ENCODE measurements at regions not wholly inside any gene's neighbourhood (a gene's known extent, or its start where the extent isn't known, plus 50 kb on each side); places are given as distances from the start of the nearest gene placed in this dataset.
"Not testable (repeated sequence)": the region's sequence is repeated elsewhere in the genome, so short reads cannot be mapped to it uniquely, and the experiment has no call there.

GRCh38 chr21:28579986-28580550 is 412.6 kb downstream of the LTN1 start:
- TF ChIP-seq CTCF (IDR thresholded peaks at IDR 0.05), result no peak
- no peaks in the 10 kb centered on the region for H3K36me3 ChIP-seq (ENCODE audit: low read depth)

GRCh38 chr21:28568692-28569091 is 424.0 kb downstream of the LTN1 start:
- no peak for DNase-seq
- Histone ChIP-seq H3K36me3 (ENCODE audit: low read depth) (no peaks in the 10 kb centered on the region), H3K4me1 (ENCODE audit: low read depth) (no peaks in the 10 kb centered on the region), H3K9me3 (peaks cover 11% of the 10 kb centered on the region), H3K4me3 (no peak overlapping the region)
- ATAC-seq, result no peak
- intact Hi-C loops (cut with DNase I, micrococcal nuclease), result no loop called here
- TF ChIP-seq CTCF (IDR thresholded peaks at IDR 0.05), result no peak

More at GRCh38 chr21:28579986-28580550, 412.6 kb downstream of the LTN1 start:
- ATAC-seq, result no peak
- no peak overlapping the region for H3K4me3 ChIP-seq
- no peaks in the 10 kb centered on the region for H3K4me1 ChIP-seq (ENCODE audit: low read depth)
- DNase-seq, result no peak
- no peaks in the 10 kb centered on the region for H3K9me3 ChIP-seq
- intact Hi-C loops (cut with DNase I, micrococcal nuclease), result no loop called here

GRCh38 chr21:28563933-28564332 is 428.7 kb downstream of the LTN1 start:
- DNase-seq, result not testable (repeated sequence)

GRCh38 chr21:28561772-28562171 is 430.9 kb downstream of the LTN1 start:
- Histone ChIP-seq H3K4me3 (no peak overlapping the region), H3K9me3 (peaks cover 16% of the 10 kb centered on the region), H3K4me1 (ENCODE audit: low read depth) (no peaks in the 10 kb centered on the region), H3K36me3 (ENCODE audit: low read depth) (no peaks in the 10 kb centered on the region)
- ATAC-seq (no peak), DNase-seq (no peak)
- no peak for TF ChIP-seq CTCF (IDR thresholded peaks at IDR 0.05)
- intact Hi-C loops (cut with DNase I, micrococcal nuclease), result no loop called here

More at GRCh38 chr21:28563933-28564332, 428.7 kb downstream of the LTN1 start:
- H3K36me3 ChIP-seq (ENCODE audit: low read depth); H3K4me3 ChIP-seq; intact Hi-C loops (cut with DNase I, micrococcal nuclease); H3K4me1 ChIP-seq (ENCODE audit: low read depth); ATAC-seq: not testable (repeated sequence)
- H3K9me3 ChIP-seq, result peaks cover 16% of the 10 kb centered on the region

GRCh38 chr21:28554660-28555475 is 437.8 kb downstream of the LTN1 start:
- H3K4me3 ChIP-seq, result no peak overlapping the region
- ATAC-seq (no peak), DNase-seq (no peak)
- H3K9me3 ChIP-seq, result peaks cover 3% of the 10 kb centered on the region
- intact Hi-C loops (cut with DNase I, micrococcal nuclease), result no loop called here
- TF ChIP-seq CTCF (IDR thresholded peaks at IDR 0.05), result no peak
- H3K36me3 ChIP-seq (ENCODE audit: low read depth), result no peaks in the 10 kb centered on the region
- no peaks in the 10 kb centered on the region for H3K4me1 ChIP-seq (ENCODE audit: low read depth)

GRCh38 chr21:28550057-28550825 is 442.4 kb downstream of the LTN1 start:
- no peak for TF ChIP-seq CTCF (IDR thresholded peaks at IDR 0.05)
- intact Hi-C loops (cut with DNase I, micrococcal nuclease), result no loop called here
- no peaks in the 10 kb centered on the region for H3K9me3 ChIP-seq
- no peaks in the 10 kb centered on the region for H3K36me3 ChIP-seq (ENCODE audit: low read depth)
- no peak overlapping the region for H3K4me3 ChIP-seq
- H3K4me1 ChIP-seq (ENCODE audit: low read depth), result no peaks in the 10 kb centered on the region
- no peak for DNase-seq
- ATAC-seq, result no peak
